Right kidney (tissue), 1 donor: ENCODE measurements at regions not wholly inside any gene's neighbourhood (a gene's known extent, or its start where the extent isn't known, plus 50 kb on each side); places are given as distances from the start of the nearest gene placed in this dataset.

Experiments used
- DNase-seq: peaks from one replicate; pipeline ENCODE4 v3.0.0-alpha.2; 2016

DNA sequence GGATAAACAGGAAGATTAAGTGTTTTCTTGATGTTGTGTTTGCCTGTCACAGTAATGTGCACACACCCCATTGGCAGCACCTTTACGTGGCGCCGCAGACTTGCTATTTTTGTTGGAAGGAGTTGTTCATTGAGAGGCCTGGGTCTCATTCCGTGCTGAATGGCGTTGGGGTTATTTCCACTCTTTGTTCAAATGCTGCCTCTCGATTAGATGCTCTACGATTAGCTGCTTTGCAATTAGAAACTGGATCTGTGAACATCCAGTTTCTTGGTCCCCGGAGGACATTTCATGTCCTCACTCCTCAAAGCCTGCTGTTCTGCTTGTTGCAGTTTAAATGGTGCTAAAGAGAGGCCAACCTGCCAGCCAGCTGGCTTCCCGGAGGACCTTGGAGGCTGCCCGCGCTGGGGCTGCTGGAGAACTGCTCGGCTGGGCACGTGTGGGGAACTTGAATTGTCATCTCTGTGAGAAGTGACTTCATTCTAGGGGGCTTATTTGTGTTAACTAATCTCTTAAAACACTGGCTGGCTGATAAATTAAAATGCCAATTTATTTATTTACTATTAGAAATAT, 117.4 kb upstream of the NABP1 start:
- no peak for DNase-seq

DNA sequence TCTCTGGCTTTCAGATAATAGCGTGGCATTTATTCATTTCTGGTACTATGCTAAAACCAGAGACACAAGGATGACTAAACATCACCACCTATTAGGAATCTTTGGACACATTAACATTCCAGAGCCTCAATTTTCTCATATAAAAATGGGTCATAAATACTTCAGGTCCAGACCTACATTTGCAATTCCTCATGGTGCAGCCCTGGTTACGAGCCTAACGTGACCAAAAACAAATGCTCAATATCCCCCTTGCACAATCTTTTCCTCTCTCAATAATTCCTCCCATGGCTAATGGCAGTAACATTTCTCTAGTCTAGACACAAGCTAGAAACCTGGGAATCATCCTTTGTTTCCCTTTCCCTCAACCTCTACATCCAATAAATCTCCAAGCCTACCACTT, 112.8 kb upstream of the NABP1 start:
- no peak for DNase-seq

DNA sequence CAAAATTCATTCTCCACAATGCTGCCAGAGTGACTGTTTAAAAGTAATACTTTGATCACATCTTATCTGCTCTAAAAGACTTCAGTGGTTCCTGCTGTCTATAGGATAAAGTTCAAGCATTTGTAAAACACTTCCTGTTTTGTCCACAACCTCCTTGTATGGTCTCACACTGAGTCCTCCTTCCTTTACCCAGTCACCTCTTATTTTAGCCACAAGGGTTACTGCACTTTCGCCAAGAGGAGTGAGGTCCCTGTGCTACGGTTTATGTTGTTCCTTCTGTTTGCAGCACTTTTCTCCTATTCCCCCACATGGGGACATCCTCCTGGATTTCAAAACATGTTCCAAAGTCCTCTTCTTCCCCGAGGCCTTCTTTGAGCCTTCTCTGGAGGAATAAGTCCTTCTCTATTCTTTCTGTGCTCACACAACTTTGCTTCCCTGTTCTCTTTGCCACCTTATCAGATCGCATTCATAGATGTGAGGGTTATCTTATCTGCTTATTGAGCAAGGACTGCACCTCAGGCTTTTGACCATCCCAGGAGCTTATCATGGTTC, 112.2 kb upstream of the NABP1 start:
- no peak for DNase-seq

DNA sequence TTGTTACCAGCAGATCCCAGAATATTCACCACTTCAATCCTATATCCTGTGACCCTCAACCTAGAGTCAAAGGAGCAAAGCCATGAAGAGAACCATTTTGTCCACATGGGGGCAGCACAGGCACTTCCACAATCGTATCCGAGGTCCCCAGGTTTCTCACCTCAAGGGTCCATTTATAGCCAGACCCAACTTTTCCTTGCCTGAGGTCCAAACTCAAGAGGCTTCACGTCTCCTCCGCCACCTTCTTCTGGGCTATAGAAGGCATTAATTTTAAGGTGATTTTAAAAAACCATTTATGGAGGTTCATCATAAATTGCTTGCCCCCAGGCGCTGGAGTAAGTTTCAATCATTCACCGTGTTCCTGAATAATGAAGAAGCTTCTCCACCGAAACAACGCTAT, 111.6 kb upstream of the NABP1 start:
- DNase-seq = no peak

DNA sequence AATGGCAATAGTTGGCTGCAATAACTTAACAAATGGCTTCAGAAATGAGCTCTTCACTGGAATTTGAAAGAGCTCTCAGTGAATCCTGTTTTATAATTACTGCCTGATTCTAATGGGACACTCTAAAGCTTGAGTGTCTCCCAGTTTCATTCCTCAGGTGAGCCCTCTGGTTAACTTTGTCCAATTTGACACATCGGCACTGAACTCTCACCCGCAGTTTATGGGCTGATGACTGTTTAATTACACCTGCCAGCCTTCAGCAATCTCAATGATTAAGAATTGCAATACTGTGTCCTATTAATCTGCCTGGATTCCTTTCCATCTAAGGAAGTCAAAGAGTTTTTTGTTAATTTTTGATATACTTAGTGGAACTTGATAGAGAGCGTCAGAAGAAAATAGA, 110.7 kb upstream of the NABP1 start:
- no peak for DNase-seq

DNA sequence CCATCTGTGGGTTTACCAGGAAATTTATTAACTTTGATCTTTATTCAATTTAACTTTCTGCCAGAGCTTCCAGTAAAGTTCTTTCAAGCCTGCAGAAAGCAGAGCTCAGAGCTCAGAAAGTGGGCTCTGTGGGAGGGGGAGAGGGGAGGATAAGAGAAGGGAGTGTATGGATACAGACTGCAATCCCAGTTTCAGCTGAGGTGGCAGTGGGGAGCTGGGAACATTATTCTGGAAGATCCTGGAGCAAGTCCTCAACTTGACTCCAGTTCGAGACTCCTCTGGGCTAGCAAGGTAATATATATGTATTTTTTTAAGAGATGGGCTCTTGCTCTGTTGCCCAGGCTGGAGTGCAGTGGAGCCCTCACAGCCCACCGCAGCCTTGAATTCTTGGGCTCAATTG, 108.9 kb upstream of the NABP1 start:
- no peak for DNase-seq

DNA sequence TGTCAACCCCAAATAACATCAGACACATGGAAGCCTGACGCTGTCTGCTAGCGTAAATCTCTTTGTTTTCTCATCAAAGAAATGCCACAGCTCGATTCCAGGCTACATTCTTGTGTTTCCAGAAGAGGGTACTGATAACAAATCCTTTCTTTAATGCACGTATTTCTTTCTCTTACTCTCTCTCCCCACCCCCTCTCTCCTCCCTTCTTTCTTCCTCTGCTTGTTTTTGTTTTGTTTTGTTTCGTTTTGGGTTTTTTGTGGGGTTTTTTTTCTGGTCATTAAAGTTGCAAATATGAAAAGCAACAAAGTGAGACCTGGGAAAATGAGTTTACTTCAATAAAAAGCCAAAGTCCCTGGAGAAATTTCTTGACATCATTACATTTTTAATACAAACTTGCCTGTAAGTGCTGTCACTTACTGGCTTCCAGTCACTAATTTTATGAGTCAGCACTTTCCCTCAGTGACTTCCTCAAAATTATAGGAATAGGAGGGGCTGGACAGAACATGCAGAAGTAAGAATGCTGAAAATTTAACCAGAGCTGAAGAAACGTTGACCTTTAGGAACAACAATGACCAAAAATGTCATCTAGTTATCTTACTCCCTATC, 106.7 kb upstream of the NABP1 start:
- DNase-seq = no peak

DNA sequence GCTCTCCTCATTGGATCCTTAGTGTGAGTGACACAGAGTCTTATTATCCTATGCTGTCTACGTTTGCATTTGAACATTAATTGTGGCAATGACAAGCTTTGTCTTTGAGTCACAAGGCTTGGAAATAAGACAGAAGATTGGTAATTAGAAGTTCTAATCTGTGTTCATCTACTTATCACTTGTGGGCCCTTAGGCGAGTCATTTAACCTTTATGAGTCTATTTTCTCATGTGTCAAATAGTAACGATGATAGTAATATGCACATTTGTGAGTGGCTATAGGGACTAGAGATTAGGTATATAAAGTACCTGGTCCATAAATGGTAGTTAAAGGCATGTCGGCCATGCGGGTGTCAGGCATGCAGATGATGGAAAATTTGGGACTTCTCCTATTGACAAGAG, 105.6 kb upstream of the NABP1 start:
- DNase-seq = no peak

DNA sequence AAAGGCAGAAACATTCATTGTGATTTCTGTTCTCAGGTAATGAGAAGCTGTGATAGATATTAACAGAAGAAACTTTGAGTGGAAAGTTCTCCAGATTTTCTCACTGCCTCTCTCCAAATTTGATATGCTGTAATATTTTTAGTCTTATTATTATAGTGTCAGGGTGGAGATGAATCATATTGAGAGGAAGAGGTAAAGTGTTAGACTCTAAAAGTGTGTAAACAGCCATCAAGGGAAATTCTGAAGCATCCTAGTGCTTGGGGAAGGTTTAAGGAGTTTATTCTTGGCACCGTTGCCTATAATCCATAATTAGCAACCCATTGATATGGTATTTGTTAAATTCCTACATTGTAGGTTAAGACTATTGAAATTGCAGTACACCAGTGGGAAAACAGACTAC, 104.7 kb upstream of the NABP1 start:
- no peak for DNase-seq

DNA sequence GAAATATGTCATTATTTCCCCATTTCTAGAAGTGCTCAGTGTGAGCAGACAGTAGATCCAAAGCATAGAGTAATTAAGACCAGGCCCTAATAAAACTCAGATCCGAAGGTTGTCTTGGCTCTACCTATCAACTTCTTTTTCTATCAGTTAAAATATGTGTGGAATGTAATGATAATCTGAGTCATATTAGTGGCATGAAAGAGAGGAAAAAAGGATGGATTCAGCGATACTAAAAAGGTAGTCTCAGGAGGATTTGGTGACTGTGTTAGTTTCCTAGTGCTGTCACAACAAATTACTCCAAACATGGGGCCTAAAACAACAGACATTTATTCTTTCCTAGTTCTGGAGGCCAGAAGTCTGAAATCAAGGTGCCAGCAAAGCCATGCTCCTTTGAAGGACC, 103.7 kb upstream of the NABP1 start:
- DNase-seq = no peak

DNA sequence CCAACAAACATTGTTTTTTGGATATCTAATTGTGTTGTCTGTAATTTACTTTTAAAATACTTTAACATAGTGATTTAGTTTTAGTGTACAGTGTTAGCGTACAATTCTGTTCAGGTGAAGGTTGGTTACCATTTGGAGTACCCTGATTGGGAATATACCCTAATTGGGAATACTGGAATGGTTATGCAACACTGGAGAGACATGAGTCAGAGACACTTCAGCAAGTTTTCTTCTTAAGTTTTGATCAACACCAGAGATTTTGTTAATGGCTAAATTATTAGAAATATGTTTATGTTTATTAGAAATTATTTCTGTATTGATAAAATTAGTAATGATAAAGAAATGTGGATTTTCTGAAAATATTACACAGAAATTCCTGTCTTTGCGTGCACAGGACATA, 100.3 kb upstream of the NABP1 start:
- no peak for DNase-seq

DNA sequence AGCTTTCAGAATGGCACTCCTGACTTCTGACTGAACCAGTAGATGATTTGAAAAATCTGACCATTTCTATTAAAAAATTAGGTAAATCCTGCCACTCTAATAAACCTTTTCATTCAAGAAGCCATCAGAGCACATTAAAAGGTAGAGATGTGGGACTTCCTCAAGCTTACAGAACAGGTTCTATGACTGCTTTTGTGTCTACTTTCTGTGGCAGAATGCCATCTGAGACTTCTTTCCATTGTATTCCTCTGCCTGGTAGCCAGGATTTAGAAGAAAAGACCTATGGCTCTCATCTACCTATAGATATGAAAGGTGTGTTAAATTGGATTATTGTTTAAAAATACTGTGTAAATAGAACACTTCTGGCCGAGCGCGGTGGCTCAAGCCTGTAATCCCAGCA, 99.9 kb upstream of the NABP1 start:
- DNase-seq = no peak

DNA sequence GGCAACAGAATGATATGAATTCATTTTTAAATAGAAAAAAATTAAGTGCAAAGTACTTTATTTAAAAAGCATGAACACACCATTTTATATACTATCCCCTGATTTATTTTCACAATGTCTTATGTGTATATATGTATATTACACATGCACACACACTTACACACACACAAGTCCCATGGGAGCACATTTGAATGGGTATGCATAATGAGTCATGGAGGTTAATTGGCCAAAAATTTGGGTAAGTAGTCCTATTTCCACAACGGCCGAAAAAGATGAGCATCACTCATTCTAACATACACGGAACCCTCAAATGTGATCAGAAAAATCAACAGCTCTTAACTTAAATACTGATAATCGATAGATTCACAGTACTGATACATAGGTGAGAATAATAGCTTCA, 97.4 kb upstream of the NABP1 start:
- no peak for DNase-seq

DNA sequence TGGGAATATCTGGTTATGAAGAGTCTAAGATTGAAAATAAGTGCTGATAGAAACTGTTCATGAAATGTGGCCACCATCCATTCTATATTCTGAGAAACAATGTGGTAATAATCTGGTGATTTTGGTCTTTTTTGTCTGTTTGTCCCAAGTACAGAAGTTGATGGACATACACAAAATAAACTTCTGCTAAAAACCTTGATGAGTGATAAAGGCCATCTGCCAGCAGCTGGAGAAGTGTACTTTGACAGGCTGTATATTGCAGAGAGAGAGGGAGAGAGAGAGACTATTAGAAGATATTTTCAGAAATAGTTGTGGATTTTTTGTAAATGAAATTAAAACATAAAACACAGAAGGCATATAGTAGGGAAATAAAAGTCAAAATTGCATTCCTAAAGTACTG, 96.9 kb upstream of the NABP1 start:
- no peak for DNase-seq

DNA sequence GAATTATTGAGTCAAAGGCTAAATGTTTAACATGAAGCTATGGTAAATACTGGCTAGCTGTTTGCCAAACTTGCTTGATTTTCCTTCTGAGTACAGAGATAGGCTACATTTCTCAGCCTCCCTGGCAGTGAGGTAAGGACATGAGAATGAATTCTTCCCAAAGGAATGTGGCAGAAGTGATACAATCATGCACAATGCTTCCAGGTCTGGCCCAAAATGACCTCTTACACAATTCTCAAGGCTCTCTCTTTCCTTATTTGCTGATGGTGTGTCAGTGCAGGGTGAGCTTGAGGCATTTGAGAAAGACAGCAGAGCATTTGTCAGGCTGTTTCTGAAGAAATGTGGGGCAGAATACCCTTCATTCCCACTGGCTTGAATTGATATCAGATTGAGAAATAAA, 95.6 kb upstream of the NABP1 start:
- DNase-seq = no peak

DNA sequence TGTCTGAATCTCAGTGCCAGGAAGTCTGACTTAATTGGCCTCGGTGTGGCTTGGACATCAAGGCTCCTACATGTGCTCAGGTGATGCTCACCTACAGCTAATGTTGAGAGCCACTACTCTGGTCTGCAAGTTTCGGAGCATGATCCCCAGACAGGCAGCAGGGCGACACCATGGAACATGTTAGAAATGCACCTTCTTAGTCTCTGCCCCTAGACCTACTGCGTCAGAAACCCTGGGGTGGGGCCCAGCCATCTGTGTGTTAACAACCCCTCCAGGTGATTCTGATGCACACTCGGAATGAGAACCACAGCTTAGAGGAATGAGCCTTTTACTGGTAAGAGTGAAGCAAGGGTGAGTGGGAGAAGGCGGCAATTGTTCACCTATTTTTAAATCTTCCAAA, 86.9 kb upstream of the NABP1 start:
- DNase-seq = no peak

DNA sequence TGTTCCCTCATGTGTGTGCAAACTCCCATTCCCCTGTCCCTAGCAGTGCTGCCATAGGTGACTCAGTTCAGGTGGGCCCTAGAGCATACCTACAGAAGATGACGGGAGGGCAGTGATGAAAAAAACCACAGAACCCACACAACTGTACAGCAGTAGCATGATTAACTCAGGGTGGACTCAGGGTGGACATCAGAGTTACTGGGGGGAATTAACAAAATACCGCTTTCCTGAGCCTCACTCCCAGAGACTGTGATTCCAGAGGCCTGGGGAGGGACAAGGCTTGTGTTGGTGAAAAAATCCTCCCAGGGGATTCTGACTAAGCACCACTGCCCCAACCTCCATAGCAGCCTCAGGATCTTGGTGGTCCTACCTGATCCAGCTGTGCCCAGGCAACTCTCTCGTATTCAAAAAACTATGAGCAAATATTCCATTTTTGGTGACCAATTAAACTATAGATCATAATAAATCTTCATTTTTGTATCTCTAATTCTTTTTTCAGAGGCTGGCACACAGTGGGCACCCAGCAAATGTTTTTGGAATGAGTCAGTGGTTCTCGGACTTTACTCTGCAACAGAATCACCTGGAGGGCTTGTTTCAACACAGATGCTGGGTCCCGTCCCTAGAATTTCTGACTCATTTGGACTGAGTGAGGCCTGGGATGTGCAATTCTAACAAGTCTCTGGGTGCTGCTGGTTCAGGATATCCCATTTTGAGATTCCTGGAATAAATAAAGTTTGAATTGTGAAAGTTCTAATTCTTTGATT, 84.1 kb upstream of the NABP1 start:
- DNase-seq = no peak

DNA sequence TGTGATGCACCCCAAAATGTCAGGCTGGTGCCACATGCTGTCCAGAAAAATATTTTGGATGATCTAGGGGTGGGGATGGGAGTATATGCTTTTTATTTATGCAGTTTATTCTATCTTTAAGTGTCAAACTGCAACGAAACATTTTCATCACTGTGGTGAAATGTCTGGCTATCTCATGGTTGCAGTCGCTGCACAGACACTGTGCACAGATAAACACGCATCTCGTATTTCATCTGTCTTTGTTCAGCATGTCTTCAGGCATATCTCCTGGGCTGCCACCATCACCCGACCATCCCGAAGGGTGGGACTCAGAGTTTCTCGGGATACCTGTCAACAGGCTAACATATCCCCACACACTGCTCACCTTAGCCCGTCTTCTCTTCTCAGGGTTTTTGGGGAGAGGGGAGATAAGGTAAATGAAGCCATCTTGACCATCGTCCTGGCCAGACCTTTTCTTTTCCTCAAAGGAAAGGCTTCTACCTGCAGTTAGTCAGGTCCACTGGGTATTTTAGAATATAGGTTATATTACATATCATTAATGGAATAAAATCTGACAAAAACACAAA, 80.7 kb upstream of the NABP1 start:
- no peak for DNase-seq

DNA sequence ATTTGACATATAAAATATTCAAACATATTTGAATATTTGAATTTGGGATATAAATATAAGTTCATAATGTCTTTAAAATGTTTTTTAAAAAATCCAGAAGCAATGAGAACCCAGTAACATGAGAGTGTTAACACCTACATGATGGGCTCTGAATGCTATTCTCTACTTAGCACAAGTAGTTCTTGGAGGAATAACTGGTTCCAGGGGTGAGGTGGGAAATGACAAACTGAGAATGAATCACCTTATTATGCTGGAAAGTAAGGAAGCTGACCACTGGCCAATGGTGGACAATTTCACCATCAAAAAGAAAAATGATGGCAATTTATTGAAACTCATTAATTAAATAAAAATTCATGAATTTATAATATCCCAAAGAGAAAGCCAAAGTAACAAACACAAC, 79.6 kb upstream of the NABP1 start:
- no peak for DNase-seq

DNA sequence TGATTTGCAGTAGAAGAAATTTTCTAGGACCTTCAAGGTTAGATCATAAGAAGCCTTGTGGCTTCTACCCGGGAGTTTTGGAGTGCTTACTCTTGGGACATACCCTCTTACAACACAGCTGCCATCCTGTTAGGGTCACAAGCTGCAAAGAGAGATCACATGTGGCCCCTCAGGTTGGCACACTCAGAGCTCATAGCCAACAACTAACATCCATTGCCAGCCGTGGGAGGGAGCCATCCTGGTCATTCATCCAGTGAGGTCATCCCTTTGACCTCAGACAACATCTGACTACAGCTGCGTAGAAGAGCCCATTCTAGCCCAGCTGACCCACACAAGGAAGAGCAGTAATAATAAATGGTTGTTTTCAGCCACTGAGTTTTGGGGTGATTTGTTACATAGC, 76.9 kb upstream of the NABP1 start:
- no peak for DNase-seq

DNA sequence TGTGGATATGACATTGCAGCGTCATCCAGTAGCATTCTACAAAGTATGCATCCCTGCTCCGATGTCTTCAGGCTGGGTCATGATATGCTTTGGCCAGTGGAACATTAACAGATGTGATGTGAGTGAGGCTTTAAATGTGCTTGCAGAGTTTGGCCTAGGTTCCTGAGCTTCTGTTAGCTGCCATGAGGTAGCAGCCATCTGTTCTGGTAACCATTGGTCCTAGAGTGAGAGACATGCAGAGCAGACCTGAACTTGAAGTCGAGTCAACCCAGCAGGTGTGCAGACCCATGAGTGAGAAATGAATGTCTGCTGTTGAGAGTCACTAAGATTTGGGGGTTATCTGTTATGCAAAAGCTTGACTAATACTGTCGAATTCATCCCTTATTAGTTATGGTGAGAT, 73.8 kb upstream of the NABP1 start:
- DNase-seq = no peak

DNA sequence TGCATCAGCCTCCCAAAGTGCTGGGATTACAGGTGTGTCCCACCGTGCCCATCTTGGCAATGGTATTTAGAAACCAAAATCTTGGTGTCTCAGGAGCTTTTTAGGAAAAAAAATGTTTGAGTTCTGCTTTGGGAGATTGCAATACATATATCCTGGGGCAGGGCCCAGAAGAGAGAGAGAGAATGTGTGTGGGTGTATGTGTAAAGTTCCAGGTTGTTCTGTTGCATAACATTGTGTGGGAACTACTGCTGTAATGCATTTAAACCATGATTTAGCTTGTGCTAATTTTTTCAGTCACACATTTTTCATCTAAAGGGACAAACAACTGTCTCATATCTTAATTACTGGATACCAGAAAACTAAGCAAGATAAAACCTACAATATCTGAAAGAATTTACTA, 70.8 kb upstream of the NABP1 start:
- DNase-seq = no peak

DNA sequence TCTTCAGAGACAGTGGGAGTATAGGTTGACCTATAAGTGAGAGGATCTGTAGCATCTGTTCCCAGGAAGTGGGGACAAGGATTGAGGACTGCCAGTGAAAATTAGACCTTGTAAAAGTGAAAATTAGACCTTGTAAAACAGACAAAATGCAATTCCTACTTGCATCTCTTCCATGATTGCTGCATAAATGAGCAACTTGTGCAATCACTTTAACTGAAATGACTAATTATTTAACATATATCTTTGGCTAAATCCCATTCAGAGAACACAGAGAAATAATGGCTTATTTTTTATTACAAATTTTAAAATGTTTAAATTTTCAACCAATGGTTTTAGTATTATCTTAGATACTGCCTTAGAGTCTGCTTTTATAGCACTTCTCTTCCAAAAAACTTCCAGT, 67.2 kb upstream of the NABP1 start:
- DNase-seq = no peak

DNA sequence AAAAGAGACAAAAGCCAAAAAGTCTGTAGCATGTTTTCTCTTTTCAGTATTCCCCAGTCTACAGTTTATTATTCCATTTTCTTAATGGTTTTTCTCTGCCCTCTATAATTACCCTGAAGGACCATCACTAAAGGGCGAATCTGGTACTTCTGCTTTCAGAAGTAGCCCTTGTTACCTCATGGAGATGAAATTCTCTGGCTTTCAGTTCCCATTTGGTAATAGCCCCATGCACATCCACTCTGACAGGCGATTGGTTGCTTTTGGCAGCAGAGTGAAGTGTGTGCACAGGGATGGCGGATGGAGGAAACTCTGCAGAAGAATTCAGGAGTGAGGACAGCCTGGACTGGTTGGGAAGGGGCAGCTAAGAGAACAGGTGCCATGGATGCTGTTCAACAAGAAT, 66.3 kb upstream of the NABP1 start:
- no peak for DNase-seq
